GM19324 (cell line): ENCODE measurements at regions not wholly inside any gene's neighbourhood (a gene's known extent, or its start where the extent isn't known, plus 50 kb on each side); places are given as distances from the start of the nearest gene placed in this dataset.

Source experiments
- ATAC-seq: cut with Tn5 transposase; IDR thresholded peaks from one replicate; pipeline ENCODE4 v1.9.1; 2021; ENCODE audit warnings: mild to moderate bottlenecking, moderate library complexity; ENCODE audit not compliant: unreplicated experiment, low FRiP score

DNA sequence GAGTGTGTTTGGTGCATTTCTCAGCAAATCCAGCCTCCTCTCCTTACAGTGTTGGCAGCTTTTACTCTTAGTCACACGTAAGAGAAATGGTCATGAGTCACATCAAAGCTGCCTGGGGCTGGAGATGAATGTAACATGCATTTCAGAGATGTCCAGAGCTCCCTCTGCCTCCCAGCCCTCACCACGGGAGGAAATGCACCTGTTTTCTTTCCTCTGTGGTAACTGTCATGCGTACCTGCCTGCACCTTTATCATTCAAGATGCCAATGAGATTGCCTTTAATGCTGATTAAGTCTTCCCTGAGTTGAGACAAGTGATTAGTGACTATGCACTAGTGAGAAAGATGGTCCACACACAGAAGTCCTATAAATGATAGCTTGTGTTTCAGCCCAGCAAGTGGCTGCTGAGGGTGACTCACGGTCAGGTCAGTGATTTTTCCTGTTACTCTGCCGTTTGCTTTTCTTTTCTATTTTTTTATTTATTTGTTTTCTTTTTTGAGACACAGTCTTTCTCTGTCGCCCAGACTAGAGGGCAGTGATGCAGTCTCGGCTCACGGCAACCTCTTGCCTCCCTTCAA is 277.3 kb upstream of the FMN2 start:
- ATAC-seq: no peak

DNA sequence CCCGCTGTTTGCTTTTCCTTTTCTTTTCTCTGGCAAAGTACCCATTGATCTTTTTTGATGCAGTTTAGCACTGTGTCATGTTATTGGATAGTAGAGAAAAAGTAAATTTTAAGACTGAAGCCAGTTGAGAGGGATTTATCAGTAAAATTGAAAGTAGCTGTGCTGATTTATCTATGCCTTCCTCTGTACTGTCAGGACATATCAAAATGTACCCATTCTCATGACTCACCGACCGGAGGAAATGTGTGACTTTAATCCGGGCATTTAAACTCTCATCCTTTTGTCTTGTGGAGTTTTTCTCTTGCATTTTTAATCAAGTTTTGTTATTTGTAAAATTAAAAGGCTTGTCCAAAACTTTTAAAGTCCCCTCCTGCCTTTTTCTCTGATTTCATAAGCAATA is 276.6 kb upstream of the FMN2 start:
- ATAC-seq: no peak

DNA sequence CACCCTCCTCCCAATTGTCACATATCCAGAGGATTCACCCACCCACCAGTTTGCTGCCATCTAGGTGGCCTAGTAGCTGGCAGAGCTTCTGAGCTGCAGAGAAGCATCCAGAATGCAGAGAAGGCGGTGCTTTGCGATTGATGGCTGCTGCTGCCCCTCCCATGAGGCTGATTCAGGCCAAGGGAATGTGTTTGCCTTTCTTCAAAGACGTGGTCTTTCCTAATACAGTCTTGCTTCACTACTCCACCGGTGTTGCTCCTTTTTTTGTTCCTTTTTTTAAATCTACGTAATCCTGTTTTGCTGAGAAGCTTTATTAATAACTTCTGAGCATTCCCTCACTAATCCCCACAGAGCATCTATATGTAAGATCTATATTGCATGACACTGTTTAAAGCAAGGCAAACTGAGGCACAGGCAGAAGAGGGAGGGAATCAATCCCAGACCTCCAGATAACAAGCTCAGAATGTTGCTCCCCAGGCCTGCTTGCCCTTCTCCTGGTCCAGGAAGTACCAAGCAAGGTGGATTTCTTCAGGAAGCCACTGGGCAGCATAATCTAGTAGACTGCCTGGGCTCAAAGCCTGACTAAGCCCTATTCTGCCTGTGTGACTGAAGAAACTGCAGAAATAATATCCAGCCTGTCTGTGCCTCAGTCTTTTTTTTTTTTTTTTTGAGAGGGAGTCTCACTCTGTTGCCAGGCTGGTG is 275.5 kb upstream of the FMN2 start:
- ATAC-seq: no peak

GRCh38 chr1:239817276-239817675 is 274.4 kb upstream of the FMN2 start:
- ATAC-seq: no peak

- ATAC-seq: no peak
These were observed 273.9 kb upstream of the FMN2 start for GRCh38 chr1:239817801-239818200.

DNA sequence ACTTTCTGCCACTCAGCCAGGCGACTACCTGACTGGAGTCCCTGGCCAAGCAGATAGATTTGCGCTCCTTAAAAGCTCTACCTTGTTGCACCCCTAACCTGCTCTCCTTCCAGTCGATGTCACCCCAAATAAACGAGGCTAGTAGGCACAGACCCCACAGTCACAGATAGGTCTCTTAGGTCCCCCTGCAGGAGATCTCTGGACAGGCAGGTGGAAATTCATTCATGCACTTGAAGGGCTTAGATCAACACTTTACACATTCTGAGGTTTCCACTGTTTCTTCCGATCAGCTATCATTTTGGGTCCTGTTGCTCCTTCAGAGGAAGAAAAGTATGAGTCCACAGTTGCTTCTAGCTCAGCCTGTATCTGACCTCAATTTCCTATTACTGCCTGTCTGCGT is 272.6 kb upstream of the FMN2 start:
- no peak for ATAC-seq

- no peak for ATAC-seq
These were observed 271.9 kb upstream of the FMN2 start for GRCh38 chr1:239819756-239820250.

DNA sequence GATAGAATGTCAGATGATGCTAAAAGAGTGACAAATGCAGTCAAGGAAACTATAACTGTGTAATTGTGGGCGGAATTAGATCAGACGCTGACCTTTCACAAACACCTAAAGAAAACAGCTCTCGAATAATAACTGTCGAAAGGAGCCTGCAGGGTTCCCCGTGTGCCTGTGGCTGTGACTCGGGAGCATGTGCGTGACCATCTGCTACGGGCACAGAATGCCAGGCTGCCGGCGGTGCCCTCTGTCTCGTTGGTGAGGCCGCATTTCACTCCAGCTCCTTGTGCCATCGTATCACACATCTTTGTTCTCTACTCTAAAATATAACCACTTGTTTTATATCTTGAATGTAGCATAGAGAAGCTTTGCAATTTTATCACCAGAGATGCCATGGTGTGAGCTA is 267.8 kb upstream of the FMN2 start:
- no peak for ATAC-seq

- ATAC-seq: no peak
These were observed 265.5 kb upstream of the FMN2 start for GRCh38 chr1:239826211-239826610.

GRCh38 chr1:239826736-239827135 is 264.9 kb upstream of the FMN2 start:
- no peak for ATAC-seq

DNA sequence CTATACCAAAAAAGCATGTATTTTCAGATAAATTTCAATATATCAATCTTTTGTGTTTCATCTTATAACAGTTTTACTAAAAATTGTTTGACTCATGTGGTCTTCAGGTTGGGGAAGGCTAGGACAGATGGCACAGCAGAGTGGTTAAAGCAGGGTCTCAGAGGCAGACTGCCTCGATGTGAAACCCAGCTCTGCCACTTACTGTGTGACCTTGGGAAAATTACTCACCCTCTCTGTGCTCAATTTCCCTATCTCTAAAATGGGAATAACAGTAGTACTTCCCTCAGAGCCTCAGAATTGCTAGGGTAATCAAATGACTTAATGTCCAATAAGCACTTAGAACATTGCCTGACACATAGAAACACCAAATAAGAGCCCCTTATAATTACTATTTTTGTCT is 262.1 kb upstream of the FMN2 start:
- no peak for ATAC-seq

DNA sequence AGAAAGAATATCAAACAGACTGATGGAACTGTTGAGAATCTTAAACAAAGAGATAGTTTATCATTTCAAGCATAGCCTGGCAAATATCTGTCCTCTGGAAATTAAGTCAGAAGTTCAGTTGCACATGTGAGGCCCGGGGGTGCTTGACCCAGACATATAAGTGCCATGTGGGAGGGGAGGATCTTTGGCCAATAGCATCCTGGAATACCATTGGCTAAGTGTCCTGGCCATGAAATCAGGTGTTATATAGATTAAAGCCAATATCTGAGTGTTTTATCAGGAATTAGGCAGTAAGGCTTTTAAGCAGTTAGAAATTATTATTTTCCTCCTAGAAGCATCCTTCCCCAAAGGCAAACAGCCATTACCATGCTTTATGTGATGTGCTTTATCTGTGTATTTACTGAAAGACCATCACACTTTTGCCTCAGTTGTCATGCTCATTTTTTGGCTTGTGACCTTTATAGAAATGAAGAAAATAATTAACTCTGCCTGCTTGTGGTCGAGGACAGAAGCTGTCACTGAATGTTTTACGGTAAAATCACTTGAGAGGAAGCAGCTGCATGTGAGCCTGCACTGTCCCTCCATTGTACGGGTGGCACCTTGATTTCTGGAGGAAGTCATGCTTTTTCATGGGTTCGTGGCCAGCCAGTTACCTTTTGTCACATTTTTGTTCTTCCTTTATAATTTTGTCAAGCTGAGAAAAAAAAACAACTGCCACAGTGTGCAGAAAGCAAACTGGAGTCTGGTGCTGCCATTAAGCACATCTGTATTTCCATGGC is 259.9 kb upstream of the FMN2 start:
- no peak for ATAC-seq

GRCh38 chr1:239833723-239834122 is 258.0 kb upstream of the FMN2 start:
- ATAC-seq: no peak

DNA sequence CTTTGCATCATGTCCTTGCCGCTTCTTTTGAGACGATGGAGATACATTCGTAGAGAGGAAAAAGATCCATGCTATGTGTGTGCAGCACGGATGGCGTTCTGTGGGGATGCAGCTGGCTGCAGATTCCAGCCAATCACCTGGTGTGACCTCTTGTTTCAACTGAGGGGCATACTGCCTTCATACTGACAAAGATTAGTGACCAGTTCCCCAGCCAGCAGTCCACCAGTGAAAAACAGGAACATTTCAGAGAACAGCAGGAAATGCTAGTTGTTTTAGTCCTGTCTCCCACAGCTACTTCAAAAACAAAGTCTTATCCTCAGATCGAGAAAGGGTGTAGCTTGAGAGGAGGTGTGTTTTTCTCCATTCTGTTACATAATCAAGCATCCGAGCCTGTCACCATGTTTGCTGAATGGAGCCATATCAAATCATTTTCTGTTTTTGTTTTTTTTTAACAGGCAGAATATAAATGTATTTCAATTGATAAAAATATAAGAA is 255.7 kb upstream of the FMN2 start:
- ATAC-seq: no peak

DNA sequence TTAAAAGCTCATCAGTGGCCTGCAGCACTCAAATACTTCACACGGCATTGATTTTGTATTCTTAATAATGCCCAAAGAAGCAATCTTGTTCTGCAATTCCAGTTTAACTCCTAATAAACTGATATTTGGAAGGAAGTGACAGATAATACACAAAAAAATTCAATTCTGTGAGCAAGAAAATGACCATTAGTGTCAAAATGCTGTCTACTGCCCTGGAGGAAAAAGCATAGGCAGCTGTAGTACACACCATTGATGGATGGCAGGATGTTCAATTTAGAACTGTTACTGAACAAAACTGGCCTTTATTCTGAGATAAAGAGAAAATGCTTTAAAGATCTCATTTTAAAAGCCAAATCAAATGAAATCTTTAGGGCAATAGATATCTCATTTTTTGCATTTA is 251.3 kb upstream of the FMN2 start:
- no peak for ATAC-seq

DNA sequence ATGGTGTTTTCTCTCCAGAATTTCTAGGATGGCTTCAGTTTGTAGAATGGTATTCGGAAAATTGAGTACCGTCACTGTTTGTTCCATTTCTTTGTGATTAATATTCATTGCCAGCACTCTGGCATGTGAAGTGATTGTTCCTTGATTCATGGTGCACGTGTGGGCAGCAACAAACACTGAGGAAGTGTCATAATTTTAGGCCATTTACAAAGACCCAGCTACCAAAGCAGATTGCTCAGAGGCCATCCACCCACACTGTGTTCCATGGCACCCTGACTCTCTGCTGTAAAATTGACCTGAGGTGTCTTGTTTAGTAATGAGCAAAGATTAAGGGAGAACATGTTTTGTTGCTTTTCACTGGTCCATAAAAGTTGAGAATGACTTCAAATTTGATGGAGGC is 250.9 kb upstream of the FMN2 start:
- no peak for ATAC-seq

DNA sequence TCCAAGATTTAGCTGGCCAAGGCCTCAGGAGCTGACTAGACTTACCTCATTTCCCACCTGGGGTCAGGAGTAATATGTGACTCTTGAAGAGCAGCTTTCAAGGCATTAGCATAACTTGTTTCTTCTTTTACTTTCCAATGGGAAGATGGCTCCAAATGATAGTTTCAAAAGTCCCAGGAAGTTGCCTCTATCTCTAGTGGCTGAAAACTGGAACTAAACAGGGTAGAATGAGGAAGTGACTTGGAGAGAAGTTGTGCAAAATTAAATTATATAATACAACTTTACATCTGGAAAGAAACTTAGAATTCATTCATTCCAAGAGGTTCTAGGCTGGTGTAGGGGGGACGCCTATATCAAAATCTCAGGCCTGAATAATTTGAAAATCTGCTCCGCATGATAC is 250.1 kb upstream of the FMN2 start:
- ATAC-seq: no peak

- no peak for ATAC-seq
These were observed 248.1 kb upstream of the FMN2 start for GRCh38 chr1:239843541-239843940.

DNA sequence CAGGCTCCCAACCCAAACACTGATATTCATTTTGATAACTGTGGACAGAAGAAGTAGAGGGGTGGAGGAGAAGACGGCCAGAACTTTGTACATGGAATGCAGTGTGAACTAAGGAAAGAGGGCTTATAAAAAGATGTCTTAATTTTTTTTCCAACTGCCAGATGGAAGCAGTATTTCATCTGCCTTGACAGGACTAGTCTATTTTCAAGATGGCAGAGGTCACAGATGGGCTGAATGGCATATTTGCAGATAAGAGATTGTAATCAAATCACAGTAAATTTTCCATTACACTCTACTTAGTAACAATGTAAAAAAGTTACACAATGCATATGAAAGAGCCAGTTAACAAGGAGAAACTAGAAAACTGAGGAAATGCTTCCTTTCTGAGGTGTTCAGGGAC is 246.8 kb upstream of the FMN2 start:
- ATAC-seq: no peak

DNA sequence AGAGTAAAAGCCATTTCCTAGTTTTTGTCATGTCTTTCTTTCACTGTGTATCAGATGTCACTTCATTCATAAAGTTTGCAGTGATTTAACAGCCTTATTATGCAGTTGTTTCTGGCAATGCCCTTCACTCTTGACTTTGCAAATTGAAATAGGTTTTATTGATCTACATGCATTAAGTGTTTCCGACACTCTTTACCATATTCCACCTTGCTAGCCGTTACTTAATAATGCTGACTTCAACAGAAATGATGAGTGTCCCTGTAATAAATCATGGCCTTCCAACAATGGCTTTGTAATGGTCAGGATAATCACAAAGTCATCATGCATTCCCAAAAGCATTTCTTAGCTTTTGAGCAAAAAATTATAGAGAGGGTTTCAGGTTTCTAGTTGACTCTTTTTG is 236.8 kb upstream of the FMN2 start:
- ATAC-seq: no peak

GRCh38 chr1:239856067-239856466 is 235.6 kb upstream of the FMN2 start:
- no peak for ATAC-seq

DNA sequence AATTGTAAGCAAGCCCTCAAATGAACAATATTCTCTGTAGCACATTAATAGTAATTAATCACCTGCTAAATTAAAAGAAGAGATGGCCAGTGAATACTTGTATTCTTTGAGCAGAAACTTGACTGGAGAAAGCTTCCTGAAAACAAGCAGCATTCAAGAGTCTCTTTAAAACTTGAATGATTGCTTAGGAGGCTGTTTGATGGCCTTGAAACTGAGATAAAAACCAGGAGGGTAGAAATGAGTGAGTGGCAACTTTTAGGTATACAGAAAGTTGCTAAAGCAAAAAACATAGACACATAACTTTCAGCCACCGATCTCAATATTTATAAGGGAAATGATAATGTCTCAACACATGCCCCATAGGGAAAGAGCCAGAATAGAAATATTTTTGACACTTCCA is 234.8 kb upstream of the FMN2 start:
- ATAC-seq: no peak
